Gastroesophageal sphincter (tissue), 4 donors: ENCODE measurements at regions not wholly inside any gene's neighbourhood (a gene's known extent, or its start where the extent isn't known, plus 50 kb on each side); places are given as distances from the start of the nearest gene placed in this dataset.
A peak's percentile ranks its signal among the peaks of the same experiment; 100 is the strongest.

Experiments
- ATAC-seq: fragments of 150-250 bp; one replicate; pipeline ENCODE4 v1.9.1; 2016; ENCODE audit warnings: mild to moderate bottlenecking, moderate library complexity
- H3K27ac ChIP-seq, 4 donors: fragments of 200-600 bp; sonication (generic) in 3 of 4; 1 replicate in 3 of 4; 2 replicates in 1 of 4; pipeline ENCODE4 v1.5.1; 2016 to 2019
- H3K27me3 ChIP-seq: fragments of 200-600 bp; sonication (generic); one replicate; pipeline ENCODE4 v1.5.1; 2019
- H3K36me3 ChIP-seq, 2 donors: fragments of 200-600 bp; sonication (generic); one replicate each; pipeline ENCODE4 v1.5.1; 2019; ENCODE audit warnings: control low read depth in 1 of 2
- H3K4me1 ChIP-seq, 3 donors: fragments of 200-600 bp; sonication (generic); 1 replicate in 2 of 3; 2 replicates in 1 of 3; pipeline ENCODE4 v1.5.1; 2016 to 2019; ENCODE audit warnings: control low read depth in 2 of 3
- H3K4me3 ChIP-seq, 2 donors: fragments of 200-600 bp; sonication (generic); one replicate each; pipeline ENCODE4 v1.5.1; 2019; ENCODE audit warnings: mild to moderate bottlenecking in 1 of 2, moderate library complexity in 1 of 2
- H3K9me3 ChIP-seq, 3 donors: fragments of 200-600 bp; sonication (generic); one replicate each; pipeline ENCODE4 v1.5.1; 2017 to 2019; ENCODE audit warnings: control low read depth in 2 of 3
- CTCF ChIP-seq, 4 experiments: fragments of 200-600 bp in 2 of 4; fragments of 450-650 bp in 2 of 4; sonication (generic) in 1 of 4; IDR thresholded peaks; one replicate each; pipeline ENCODE4 v1.5.1; 2017 to 2019; ENCODE audit warnings: antibody characterized with exemption in 4 of 4, mild to moderate bottlenecking in 2 of 4, moderate library complexity in 2 of 4
- EP300 ChIP-seq: sonication (generic); formaldehyde crosslinking; IDR thresholded peaks from one replicate; pipeline ENCODE4 v1.6.1; 2017; ENCODE audit warnings: antibody characterized with exemption, mild to moderate bottlenecking
- POLR2A ChIP-seq, 2 donors: fragments of 450-650 bp; IDR thresholded peaks; one replicate each; pipeline ENCODE4 v1.6.1; 2017; ENCODE audit warnings: antibody characterized with exemption in 2 of 2, mild to moderate bottlenecking in 2 of 2, moderate library complexity in 1 of 2
- POLR2AphosphoS5 ChIP-seq: sonication (generic); formaldehyde crosslinking; IDR thresholded peaks from one replicate; pipeline ENCODE4 v1.6.1; 2017; ENCODE audit warnings: antibody characterized with exemption
- WGBS, 2 donors: methylation state at CpG; one replicate each; pipeline ENCODE4 v1.1.5; 2018; ENCODE audit warnings: low coverage in 1 of 2; 5-methylcytosine and 5-hydroxymethylcytosine counted together

GRCh38 chr12:24133384-24133783 is 183.9 kb upstream of the SOX5 start:
- no peak for ATAC-seq
- no peak overlapping the region for H3K4me3 ChIP-seq
- H3K27me3 ChIP-seq: no peaks in the 10 kb centered on the region
- 89 to 100% methylated on average over 1 to 4 of the region's 4 CpGs for WGBS, 2 donors
- H3K4me1 ChIP-seq: no peaks in the 10 kb centered on the region
- no peak overlapping the region for H3K27ac ChIP-seq
- no peaks in the 10 kb centered on the region for H3K9me3 ChIP-seq
- H3K36me3 ChIP-seq: no peaks in the 10 kb centered on the region
- TF ChIP-seq POLR2AphosphoS5 (no peak), CTCF (IDR thresholded peaks at IDR 0.05) (no peak), EP300 (no peak), POLR2A (IDR thresholded peaks at IDR 0.05) (no peak)

GRCh38 chr12:24127919-24128721 is 178.7 kb upstream of the SOX5 start:
- Histone ChIP-seq H3K27ac (no peak overlapping the region), H3K9me3 (no peaks in the 10 kb centered on the region), H3K4me3 (no peak overlapping the region), H3K4me1 (no peaks in the 10 kb centered on the region), H3K27me3 (no peaks in the 10 kb centered on the region), H3K36me3 (no peaks in the 10 kb centered on the region)
- no peak for ATAC-seq
- no peak for TF ChIP-seq CTCF (IDR thresholded peaks at IDR 0.05)
- TF ChIP-seq EP300: no peak
- no peak for TF ChIP-seq POLR2AphosphoS5
- TF ChIP-seq POLR2A (IDR thresholded peaks at IDR 0.05): no peak
- 92 to 97% methylated on average over 2 to 9 of the region's 9 CpGs for WGBS, 2 donors

DNA sequence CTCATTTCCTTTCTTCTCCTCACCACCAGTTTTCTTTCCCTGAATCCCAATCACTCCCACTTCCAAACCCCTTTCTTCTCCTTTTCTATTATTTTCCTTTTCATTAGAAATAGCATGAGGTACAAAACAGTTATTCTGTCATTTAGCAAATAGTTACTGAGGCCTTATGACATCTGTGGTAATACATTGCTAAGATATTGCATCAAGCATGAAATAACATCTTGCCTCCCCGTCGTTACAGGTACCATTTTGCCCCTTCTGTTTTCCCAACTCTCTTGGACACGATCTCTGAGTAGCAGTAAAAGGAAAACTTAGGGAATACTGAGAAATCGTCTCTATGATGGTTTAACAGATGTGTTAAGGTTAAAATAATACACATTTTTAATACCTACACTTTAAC is 175.8 kb upstream of the SOX5 start:
- Histone ChIP-seq H3K36me3 (no peaks in the 10 kb centered on the region), H3K27ac (no peak overlapping the region), H3K27me3 (no peaks in the 10 kb centered on the region), H3K9me3 (no peaks in the 10 kb centered on the region), H3K4me1 (peaks cover 0 to 10% (median 0%) of the 10 kb centered on the region in 3 donors), H3K4me3 (no peak overlapping the region)
- TF ChIP-seq EP300: no peak
- TF ChIP-seq POLR2A (IDR thresholded peaks at IDR 0.05): no peak
- TF ChIP-seq POLR2AphosphoS5: no peak
- no peak for TF ChIP-seq CTCF (IDR thresholded peaks at IDR 0.05)
- ATAC-seq: no peak
- 81 to 89% methylated on average over 4 of the region's 4 CpGs for WGBS, 2 donors

DNA sequence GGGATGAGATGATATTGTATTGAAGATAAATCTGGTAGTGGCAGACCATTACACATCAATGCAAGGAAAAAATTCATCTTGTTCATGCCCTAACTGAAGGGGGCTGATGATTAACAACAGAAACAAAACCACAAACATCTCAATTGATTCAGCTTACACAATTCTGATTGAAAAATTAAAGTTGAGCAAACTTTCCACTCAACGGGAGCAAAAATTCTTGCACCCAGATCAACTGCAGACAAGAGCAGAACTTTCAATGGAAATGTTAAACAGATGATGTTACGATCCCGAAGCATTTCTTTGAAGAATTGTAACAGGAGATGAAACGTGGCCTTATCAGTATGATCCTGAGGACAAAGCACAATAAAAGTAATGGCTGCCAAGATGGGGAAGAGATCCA is 172.4 kb upstream of the SOX5 start:
- no peak for TF ChIP-seq EP300
- no peak for TF ChIP-seq CTCF (IDR thresholded peaks at IDR 0.05)
- no peak for TF ChIP-seq POLR2A (IDR thresholded peaks at IDR 0.05)
- no peak for TF ChIP-seq POLR2AphosphoS5

DNA sequence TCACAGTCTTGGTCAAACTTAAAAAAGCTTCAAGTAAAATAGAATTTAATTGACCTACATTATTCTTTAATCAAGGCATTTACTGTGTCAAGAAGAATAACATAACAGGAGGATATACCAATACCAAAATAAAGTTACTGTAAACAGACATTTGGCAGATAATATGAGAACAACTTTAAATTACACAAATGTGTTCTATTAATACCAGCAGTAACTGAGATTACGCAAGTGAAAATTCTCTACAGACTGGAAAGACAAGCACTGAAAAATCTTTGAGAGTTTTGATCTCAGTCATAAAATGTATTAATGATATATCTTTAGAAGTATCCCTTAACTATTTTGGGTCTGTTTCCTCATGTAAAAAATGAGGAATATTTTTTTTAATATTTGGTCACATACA is 169.2 kb upstream of the SOX5 start:
- TF ChIP-seq EP300 (no peak), POLR2AphosphoS5 (peak; percentile 22), POLR2A (IDR thresholded peaks at IDR 0.05) (no peak), CTCF (IDR thresholded peaks at IDR 0.05) (no peak)
- Histone ChIP-seq H3K27ac (peak overlapping the region in 1 of 4 donors; percentile 32), H3K9me3 (no peaks in the 10 kb centered on the region), H3K4me1 (peaks cover 0 to 21% (median 0%) of the 10 kb centered on the region in 3 donors), H3K4me3 (no peak overlapping the region), H3K27me3 (no peaks in the 10 kb centered on the region), H3K36me3 (no peaks in the 10 kb centered on the region)
- ATAC-seq: no peak
- 13 to 18% methylated on average over 1 of the region's 1 CpG for WGBS, 2 donors

More for the DNA sequence above, 172.4 kb upstream of the SOX5 start:
- no peak for ATAC-seq
- no peak overlapping the region for H3K27ac ChIP-seq
- no peaks in the 10 kb centered on the region for H3K36me3 ChIP-seq
- no peaks in the 10 kb centered on the region for H3K27me3 ChIP-seq
- H3K4me3 ChIP-seq: no peak overlapping the region
- WGBS, 2 donors: 65 to 78% methylated on average over 4 of the region's 4 CpGs
- H3K9me3 ChIP-seq: no peaks in the 10 kb centered on the region
- H3K4me1 ChIP-seq: peaks cover 0 to 21% (median 0%) of the 10 kb centered on the region in 3 donors
